Fibroblast of skin of left quadriceps (primary cell): ENCODE measurements at regions not wholly inside any gene's neighbourhood (a gene's known extent, or its start where the extent isn't known, plus 50 kb on each side); places are given as distances from the start of the nearest gene placed in this dataset.

Experiments used
- DNase-seq, 2 experiments: peaks; one replicate each; pipeline ENCODE4 v3.0.0-alpha.2; 2013; ENCODE audit warnings: low read depth in 2 of 2

GRCh38 chr13:53494406-53494805, 465.8 kb downstream of the OLFM4 start:
- DNase-seq = no peak

- no peak for DNase-seq
These were observed 471.0 kb downstream of the OLFM4 start for GRCh38 chr13:53499576-53500133.

DNA sequence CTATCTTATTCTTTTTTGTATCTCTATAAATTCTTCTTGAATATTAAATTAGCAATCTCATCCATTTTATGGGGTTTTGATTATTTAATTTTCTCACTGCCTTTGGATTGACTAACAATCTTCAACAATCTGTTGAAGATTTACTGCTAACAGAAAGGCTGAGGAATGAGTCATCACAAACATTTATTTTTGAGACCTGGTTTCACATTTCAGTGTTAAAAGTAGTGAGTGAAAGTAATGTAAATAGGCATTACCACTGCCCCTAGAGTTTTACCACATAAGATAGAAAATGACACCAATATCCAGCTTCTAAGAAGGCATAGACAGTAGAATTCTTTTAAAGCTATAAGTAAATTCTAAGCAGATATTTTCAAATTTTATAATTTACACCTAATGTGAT, 472.8 kb downstream of the OLFM4 start:
- no peak for DNase-seq

- no peak for DNase-seq
These were observed 479.1 kb downstream of the OLFM4 start for GRCh38 chr13:53507741-53508140.

DNA sequence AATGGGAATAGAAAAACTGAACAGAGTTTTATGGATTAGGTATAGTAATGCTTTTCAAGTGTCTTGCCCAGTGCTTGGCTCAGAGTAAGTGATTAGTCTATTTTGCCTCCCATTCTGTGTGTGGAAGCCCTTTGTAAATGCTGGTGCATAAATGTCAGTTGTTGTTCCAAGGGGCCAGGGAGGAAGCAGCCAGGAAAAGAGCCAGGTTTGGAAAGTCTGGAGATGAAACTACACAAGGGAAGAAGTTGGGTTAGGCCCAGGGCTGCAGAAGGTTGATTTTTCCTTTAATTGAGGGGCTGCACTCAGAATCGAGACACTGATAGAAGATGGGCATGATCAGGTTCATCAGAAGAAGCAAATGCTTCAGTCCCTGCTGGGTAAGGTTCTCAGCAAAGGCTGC, 484.0 kb downstream of the OLFM4 start:
- no peak for DNase-seq

- DNase-seq = no peak
These were observed 484.6 kb downstream of the OLFM4 start for GRCh38 chr13:53513226-53513625.

- DNase-seq = no peak
These were observed 491.5 kb downstream of the OLFM4 start for GRCh38 chr13:53520132-53520531.

GRCh38 chr13:53522034-53522433, 493.4 kb downstream of the OLFM4 start:
- DNase-seq = no peak

- no peak for DNase-seq
These were observed 509.0 kb downstream of the OLFM4 start for GRCh38 chr13:53537586-53537985.

- DNase-seq = no peak
These were observed 516.8 kb downstream of the OLFM4 start for GRCh38 chr13:53545340-53545941.

DNA sequence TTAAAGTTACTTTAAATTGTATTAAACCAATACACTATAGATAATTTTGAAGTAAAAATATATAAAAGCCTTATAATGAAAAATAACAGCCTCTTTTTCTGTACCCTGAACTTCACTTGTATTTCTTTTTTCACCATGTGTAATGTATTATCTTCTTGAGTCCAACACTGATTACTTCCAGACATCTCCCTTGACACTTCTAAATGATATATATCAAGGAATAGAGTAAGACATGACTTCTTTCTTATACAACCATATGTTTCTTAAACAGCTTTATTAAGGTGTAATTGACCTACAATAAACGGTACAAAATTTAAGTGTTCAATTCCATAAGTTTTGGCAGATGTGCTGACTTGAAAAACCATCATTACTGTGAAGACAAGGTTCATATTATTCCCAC, 531.9 kb downstream of the OLFM4 start:
- no peak for DNase-seq

GRCh38 chr13:53562419-53562818, 533.8 kb downstream of the OLFM4 start:
- DNase-seq = no peak

DNA sequence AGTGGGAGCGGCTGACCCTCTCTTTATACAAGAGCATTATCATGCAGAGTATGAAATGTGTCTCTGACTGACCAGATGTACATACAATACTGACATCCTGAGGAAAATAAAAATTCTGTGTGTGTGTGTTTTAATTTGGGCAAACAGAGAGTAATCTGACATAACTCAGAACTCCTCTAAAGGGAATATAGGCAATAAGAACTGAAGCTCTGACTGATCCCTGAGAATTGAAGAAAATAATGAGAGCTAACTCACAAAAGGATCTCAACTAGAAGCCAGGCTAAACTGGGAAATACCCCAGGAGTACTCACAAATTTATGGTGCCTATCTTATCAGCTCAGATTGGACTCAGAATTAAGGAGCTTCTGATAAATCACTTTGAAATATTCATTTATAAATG, 539.9 kb downstream of the OLFM4 start:
- no peak for DNase-seq

DNA sequence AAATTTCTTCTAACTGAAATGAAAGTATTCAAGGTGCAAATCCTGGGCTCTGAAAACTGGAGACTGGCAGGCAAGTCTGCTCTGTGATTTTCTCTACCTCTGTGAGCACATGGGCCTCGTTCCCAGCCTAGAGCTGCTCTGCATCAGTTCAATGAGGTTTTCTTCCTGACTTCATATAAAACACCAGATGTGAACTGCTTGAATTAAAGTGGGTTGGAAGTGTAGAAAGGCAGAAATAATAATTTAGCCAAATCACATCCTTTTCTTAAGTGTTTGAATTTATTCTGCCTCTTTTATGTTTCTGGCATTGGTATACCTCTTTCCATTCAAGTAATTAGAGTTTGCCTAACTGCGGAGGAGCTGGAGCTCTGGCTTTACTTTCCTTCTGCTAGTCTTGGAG, 540.8 kb downstream of the OLFM4 start:
- no peak for DNase-seq

- DNase-seq = no peak
These were observed 572.5 kb downstream of the OLFM4 start for GRCh38 chr13:53601113-53601512.

GRCh38 chr13:53605326-53605725, 576.7 kb downstream of the OLFM4 start:
- no peak for DNase-seq

- DNase-seq = no peak
These were observed 583.6 kb downstream of the OLFM4 start for GRCh38 chr13:53612200-53612599.

DNA sequence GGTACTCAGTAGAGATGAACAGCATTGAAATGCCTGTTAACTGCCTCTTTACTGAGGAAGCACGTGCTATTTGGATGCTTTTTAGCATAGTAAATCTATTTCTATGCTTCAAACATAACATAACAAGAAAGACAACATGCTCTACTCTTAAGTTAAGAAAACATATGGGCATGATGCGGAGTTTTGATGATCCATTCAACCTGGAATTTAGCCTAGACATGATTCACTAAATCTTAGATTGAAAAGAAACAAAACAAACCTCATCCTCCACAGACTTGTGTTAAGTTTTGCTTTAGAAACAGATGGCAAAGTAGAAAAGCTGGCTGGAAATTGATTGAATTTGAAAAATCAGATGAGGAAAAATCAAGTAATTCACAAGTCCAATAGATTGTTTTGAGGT, 593.8 kb downstream of the OLFM4 start:
- DNase-seq = no peak

DNA sequence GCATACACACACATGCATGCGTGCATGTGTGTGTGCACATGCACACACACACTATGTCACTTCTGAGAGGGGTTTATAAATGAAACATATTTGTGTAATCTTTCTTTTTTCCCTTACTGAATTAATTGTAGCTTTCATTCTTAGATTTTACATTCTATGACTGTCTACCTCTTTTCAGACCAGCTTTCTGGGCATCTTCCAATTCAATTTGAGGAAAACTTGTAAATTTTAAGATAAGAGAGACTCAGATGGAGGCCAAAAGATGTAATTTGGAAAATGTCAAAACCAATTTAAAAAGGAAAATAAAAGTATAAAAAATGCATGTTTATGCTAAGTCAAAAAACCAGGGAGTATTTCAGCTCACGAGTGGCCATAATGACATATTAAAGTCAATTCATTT, 594.5 kb downstream of the OLFM4 start:
- DNase-seq = no peak

DNA sequence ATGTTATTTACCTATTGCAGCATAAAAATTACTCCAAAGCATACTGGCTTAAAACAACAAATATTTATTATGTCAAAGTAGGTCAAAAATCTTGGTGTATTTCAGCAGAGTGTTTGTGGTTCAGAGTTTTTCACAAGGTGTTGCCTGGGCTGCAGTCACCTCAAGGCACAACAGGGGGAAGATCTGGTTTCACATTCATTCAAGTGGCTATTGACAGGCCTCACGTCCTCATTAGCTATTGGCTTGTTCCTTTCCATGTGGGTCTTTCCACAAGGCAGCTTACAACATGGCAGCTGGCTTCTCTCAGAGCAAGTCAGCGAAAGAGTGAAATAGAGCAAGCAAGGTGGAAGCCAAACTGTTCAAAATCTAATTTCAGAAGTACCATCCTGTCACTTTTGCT, 602.9 kb downstream of the OLFM4 start:
- DNase-seq = no peak

- no peak for DNase-seq
These were observed 609.4 kb downstream of the OLFM4 start for GRCh38 chr13:53638040-53638439.

DNA sequence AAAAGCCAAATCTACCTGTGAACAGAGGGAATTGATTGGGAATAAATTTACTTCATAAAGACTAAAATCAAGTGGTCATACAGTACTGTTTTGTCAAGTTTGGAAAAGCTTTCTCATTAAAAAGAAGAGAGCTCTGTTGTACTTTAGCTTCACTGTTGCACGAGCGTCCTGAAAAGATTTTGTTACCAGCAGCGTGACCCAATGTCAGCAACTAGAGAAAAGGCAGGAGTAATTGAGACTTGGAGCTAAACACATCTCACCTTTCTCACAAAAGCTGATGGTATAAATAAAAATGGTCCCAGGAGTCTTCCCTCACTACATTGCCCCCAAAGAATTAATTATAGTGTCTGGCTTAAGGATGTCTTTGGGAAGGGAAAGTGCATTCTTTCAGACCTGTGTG, 613.7 kb downstream of the OLFM4 start:
- no peak for DNase-seq

DNA sequence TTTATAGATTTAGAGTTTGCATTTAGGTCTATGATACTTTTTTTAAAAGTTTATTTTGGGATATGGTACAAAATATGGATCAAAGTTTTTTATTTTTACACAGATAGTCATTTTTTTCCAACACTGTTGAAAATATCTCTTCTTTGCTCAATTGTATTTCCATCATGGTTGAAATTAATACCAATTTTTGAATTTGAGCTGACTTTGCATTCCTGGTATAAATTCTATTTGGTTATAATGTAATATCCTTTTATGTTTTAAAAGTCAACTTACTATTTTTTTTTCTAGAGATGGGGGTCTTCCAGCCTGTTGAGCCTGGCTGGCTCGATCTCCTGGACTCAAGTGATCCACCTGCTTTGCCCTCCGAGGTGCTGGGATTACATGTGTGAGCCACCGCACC, 620.1 kb downstream of the OLFM4 start:
- no peak for DNase-seq

DNA sequence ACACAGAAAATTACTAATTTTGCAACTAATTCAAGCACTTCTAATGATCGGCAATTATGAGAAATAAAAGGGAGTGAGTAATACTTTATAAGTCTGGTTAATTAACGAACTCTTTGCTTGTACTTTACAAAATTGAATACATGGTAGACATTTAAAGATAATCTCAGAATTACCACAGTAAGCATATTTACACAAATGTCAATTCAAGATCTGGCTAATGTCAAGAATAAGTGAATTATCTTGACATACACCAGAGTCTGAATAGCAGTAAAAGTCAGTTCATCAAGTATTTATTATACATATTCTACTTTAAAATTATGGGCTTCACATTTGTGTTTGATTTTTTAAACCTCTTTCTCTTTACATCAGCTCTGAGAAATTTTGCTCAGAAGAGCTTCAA, 643.4 kb downstream of the OLFM4 start:
- no peak for DNase-seq
